ENCODE measurements at regions not wholly inside any gene's neighbourhood (a gene's known extent, or its start where the extent isn't known, plus 50 kb on each side); places are given as distances from the start of the nearest gene placed in this dataset.
"Not testable (repeated sequence)": the region's sequence is repeated elsewhere in the genome, so short reads cannot be mapped to it uniquely, and the experiment has no call there.

DNA sequence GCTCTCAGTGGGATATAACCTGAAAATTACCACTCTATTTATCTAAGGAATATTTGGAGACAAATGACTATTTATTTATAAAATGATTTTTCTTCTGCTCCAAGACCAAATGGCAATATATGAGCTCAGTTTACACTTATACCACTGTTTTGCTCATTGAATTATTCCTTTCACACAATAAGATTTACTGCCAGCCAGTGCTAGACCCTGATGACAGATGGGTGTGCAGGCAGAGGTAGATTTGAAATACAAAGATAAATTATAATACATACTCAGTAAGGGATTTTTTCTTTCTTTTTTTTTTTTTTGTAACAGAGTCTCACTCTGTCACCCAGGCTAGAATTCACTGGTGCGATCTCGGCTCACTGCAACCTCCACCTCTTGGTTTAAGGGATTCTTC, 980.3 kb downstream of the EPHA3 start:
- DNase-seq = no peak

DNA sequence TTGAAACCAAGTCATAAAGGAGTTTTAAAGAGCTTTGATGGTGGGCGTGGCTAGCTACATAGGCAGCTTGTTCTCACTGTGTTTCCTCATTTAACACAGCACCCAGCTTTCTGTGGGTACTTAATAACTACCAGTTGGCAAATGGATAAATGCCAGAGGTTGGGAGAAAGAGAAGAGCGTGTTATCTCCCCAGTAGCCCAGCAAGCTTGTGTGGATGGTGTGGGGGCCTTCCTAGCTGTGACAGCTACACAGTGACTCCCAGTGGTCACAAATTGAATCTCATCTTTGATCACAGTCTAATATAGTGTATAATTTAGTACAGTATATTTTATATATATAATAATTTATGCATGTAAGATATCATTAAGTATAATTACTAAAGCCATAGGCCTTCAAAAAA, 984.1 kb downstream of the EPHA3 start:
- DNase-seq = no peak

DNA sequence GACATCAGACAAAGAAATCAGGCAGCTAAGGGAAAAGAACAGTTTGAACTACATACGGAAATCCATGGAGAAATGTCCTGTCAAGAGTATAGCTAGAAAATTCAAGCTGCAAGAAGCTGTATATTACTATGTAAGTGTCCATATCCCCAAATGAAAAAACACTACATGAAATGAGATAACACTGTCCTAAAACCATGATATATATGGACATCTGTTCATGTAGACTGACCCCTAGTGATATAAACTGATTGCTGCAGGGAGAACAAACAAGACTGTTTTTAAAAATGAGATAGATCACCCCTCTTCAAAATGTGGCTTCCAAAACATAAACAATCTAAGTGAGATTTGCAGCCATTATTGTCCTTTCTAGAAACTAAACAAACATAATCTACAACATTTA, 985.6 kb downstream of the EPHA3 start:
- DNase-seq = no peak

DNA sequence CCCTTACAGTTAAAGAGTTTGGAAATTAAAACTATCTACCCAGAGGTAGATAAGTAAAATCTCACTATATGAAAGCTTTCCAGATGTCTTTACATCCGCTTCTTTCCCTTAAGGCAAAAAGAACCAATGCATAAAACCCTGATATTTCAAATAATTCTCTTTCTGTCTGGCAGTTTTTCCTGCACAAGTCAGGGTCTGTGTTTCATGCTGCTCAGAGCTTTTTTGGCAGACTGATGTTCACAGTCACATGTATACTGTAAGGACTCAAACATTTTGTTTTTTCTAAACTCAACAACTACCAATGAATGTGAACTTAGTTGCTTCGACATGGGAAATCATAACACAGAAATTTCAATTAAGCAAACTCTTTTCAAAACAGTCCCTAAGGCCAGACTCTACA, 988.4 kb downstream of the EPHA3 start:
- DNase-seq = no peak

DNA sequence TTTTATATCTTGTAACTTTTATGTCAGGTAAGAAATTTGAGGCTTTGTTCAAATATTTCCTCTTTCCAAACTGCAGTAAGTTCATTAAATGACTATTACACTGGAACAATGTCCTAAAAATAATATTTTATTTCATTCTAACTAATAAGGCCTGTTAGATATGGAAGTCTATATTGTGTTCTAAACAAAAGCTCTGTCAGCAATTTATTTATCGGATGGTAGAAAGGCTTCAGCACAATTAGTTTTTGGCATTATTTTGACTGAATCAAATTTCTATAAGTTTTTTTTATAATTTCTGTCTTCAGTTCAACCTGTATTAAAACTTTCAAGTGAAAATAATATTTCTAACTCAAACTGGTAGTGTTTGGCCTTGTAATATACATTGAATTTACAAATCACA, 992.1 kb downstream of the EPHA3 start:
- no peak for DNase-seq

DNA sequence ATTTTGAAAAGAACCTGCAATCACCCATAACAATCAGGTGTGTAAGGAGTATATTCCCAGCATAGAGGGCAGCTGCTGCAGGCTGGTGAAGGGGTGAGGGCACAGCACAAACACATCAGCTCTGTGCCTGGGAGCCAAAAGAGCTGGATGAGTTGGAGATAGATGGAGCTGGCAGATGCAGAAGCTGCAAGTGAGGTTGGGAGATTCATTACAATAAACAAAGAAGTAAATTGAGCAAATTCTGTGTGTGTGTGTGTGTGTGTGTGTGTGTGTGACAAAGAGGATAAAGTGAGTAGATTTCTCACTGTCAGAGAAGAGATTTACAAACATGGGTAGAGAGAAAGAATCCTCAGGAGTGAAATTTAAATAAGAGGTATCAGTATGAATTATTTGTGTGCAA, 994.7 kb downstream of the EPHA3 start:
- DNase-seq = no peak

DNA sequence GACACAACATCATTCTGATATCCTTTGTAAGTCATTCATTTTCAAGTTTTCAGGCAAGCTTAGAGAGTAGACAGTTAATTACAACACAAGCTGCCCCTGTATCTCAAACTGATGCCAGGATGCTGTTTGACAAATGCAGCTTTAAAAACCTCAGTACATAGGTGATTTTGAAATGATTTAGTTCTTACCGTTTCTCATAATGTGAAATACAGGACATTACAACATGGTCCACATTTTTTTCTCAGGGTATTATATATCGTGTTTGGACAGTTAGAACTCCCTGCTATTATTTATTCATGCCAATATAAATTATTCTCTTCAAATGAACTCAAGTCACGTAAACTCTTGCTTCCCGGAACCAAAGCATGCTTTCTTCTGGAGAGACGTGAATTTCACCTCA, 1013.9 kb downstream of the EPHA3 start:
- DNase-seq = no peak

DNA sequence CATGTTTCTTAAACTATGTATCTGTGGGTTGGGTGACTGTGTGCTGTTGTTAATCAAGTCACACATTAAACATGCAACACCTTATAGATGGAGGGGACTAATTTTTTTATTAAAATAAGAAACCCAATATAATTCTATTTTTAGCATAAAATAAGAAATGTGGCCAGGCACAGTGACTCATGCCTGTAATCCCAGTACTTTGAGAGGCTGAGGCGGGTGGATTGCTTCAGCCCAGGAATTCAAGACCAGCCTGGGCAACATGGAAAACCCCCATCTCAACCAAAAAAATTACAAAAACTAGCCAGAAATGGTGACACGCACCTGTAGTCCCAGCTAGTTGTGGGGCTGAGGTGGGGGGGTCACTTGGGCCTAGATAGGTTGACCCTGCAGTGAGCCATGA, 1021.0 kb downstream of the EPHA3 start:
- DNase-seq = no peak

DNA sequence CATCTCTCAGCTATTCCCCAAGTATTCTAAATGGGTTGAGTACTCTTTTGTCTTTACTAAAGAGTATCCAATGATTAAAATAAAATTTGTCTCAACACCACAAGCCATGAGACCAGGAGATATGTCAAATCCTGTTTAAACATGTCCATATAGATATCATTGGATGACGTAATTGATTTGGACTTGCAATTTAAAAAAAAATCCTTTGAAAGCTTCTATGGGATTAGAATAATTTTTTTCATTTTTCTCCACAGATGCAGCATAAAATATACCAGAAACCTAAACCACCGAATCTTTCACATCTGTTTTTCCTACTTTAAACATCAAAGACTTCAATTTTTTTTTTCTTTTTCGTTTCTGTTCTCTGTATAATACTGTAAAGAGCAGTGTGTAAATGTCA, 1022.3 kb downstream of the EPHA3 start:
- DNase-seq = no peak

DNA sequence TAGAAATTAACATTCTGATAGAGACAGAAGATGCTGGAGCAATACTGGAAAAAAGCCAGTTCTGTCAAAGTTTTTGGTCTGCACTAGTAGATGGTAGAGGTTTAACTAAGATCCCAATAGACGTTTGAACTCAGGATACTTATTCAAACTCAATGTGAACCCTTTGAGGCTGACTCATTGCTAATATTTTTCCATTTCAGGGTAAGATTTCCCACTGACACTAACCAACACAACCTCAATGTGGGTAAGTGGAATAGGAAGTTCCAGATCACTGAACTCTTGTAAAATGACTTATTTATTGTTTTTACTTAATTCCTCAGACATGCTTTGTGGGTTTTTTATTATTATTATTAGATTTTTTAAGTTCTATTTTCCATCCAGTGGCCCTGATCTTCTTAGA, 1024.8 kb downstream of the EPHA3 start:
- no peak for DNase-seq

DNA sequence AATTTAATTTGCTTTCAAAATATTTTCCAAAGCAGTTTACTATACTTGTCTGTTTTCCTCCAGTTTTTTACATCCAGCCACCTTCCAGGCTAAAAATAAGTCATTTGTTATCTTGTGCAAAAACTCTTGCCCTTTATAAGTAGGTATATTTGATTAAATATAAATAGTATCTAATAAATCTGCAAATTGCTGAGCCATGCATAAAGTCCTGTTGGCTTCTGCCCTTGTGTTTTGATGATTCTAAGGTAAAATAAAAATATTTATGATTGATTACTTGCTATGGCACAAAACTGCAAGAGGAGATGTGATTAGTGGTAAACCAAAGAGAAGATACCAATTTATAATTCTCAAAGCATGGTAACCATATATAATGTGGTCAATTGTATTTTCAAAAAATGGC, 1026.7 kb downstream of the EPHA3 start:
- no peak for DNase-seq

DNA sequence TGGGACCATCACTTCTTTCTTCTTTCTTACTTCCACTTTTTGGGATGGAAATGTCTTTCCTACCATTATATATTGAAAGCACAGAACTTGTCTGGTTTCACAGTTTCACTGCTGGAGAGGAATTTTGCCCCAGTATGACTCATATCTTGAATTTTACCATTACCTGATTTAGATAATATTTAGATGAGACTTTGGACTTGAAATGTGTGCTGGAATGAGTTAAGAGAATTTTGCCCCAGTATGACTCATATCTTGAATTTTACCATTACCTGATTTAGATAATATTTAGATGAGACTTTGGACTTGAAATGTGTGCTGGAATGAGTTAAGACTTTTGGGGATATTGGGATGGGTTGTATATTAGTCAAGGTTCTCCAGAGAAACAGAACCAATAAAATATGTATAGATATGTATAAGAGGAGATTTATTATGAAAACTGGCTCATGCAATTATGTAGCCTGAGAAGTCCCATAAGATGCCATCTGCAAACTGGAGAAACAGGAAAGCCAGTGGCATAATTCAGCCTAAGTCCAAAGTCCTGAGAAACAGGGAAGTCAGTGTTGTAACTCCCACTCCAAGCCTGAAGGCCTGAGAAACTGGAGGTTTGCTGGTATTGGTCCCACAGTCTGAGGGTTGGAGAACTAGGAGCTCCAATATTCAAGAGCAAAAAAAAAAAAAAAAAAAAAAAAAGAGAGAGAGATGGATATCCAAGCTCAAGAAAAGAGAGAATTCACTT, 1029.2 kb downstream of the EPHA3 start:
- DNase-seq = no peak

DNA sequence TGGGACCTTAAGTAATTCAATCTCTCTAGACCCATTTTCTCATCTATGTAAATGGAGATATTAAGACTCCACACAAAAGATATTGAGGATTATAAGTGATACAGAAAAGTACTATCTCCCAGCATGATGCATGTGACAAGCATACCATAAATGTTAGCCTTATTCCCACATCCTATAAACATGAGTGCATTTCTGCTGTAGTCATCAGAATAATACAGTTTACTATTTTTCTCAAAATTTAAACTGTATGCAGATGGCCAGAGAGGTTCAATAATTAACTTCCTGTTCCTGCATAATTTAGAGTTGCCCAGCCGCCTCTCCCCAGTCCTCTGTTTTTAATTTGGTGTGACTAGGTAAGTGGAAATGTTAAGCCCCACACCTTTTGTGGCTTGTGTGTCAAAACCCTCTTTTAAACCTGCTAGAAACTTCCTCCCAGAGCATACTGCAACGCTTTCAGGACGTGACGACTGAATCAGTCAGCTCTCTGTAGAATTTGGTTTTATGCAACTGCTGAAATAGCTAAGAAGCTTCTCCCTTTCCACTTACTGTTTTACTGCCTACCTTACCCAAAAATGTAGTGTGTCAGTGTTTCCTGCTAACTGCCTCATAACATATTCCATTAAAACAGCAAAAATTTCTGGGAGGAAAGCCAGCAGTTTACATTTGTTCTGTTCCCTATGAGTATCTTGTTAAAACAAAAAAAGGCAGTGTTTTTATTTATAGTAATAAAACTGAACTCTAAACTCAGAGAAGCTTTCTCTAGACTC, 1037.9 kb downstream of the EPHA3 start:
- no peak for DNase-seq

DNA sequence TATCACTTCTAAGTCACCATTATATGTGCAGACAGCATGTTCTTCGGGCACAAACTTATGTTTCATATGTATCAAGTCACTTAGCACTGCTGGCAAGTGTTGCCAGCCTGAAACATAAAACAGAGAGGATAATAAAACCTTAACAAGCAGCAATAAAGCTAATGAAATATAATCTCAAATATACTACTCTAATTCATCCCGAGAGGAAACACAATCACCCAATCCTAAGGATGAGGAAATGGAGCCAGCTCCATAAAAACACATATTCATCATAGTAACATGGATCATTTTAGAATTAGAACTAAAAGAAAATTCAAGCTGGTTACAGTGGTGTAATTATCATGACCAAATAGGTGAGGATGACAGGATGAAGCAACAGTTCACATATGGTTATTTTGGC, 1072.7 kb downstream of the EPHA3 start:
- no peak for DNase-seq

DNA sequence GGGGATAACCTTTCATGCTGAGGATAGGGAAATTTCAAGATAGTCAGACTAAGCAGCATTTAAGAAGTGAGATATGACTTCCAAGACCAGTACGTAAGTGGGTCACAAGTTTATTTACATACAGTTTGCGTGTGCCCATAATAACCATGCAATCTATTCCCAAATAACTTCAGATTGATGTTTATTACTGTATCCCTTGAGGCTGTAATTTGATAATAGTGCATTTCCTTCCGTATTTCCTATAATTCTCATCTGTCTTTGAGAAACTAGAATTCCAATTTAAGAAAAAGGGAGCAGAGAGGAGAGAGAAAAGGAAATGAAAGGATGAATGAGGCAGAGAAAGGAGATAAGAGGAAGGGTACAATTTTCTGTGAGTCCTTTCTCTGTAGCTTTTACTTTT, 1073.1 kb downstream of the EPHA3 start:
- DNase-seq = no peak

DNA sequence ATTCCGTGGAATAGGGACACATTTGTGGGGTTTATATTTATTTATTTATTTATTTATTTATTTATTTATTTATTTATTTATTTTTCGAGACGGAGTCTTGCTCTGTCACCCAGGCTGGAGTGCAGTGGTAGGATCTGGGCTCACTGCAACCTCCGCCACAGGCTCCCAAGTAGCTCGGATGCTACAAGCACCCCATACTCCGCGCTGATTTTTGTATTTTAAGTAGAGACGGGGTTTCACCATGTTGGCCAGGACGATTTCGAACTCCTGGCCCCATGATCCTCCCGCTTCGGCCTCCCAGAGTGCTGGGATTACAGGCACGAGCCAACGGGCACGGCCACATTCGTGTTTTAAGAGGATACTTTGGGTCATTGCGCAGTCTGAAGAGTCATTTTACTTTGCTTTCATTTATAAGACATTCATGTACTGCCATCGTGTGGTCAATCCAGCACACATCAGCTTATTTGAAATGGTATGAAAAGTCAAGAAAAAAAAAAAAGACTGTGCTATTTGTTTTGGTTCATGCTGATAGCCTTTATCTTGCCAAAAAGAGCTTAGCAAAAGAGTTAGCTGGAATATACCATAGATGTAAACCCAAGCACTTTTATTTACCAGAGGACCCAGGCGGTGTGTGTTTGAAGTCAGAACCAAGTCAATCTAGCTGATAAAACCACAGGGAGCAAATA, 1075.0 kb downstream of the EPHA3 start:
- DNase-seq = peak; percentile 2

DNA sequence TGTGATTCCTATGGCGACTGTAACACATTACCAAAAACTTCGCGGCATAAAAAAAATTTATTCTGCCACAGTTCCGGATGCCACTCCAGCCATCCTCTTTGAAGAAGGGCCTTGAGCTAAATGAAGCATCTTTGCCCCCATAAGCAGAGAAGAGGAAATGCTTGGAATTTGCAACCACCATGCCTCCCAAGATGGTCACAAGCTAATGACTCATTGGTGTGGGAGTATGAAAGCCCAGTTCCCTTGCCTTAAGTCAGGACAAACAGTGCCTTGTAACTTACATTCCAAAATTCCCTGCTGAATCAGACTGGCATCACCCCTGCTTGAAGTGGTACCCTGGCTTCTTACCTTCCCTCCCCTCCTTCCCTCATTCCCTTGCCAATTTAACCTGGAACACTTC, 1077.4 kb downstream of the EPHA3 start:
- DNase-seq = no peak

DNA sequence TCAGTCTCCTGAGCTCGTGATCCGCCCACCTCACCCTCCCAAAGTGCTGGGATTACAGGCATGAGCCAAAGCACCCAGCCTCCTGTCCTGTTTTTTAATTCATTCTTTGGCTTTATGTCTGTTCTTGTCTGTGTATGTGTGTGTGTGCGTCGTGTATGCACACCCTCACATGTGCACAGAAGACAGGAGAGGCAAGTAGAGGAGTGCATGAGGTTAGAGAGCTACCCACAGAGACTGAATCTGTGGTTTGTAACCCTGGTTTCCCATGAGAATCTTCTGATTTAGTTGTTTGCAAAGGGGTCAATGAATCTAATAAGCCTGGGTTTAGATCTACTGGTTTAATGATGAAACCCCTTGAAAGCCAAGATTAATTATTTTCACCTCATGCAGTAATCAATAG, 1090.0 kb downstream of the EPHA3 start:
- DNase-seq = not testable (repeated sequence)

DNA sequence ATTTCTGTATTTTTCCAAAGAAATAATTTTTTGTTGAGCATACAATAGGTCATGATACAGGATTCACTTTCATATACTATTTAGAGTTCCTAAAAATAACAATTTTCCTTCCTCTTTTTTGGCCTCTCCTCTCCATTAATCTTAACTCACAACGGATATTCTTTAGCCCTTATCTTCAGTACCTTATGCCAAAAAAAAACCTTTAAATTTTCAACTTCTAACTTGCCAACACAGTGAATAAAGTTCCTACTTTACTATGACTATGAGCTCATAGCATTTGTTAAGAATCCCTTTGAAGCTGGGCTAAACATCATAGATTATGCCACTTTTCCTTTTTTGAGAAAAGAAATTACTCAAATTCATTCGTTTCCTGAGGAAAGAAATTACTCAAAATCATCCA, 1095.5 kb downstream of the EPHA3 start:
- not testable (repeated sequence) for DNase-seq

DNA sequence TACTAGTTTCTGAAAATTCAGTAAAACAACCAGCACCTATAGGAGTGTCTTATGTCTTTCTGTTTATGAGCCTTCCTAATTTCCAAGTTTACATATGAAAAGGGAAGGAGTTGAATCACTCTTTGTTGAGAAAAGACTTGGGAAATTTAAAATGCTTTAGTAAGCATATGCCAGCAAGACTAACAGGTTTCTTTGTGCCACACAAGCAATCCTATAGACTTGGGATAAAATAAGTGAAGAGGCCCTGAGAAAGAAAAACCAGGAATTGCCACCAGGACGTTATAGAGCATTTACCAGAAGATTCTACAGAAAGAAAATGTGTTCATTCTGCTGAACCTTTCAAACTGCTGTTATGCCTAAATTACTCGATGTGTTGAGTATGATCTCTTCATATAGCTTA, 1099.1 kb downstream of the EPHA3 start:
- not testable (repeated sequence) for DNase-seq

DNA sequence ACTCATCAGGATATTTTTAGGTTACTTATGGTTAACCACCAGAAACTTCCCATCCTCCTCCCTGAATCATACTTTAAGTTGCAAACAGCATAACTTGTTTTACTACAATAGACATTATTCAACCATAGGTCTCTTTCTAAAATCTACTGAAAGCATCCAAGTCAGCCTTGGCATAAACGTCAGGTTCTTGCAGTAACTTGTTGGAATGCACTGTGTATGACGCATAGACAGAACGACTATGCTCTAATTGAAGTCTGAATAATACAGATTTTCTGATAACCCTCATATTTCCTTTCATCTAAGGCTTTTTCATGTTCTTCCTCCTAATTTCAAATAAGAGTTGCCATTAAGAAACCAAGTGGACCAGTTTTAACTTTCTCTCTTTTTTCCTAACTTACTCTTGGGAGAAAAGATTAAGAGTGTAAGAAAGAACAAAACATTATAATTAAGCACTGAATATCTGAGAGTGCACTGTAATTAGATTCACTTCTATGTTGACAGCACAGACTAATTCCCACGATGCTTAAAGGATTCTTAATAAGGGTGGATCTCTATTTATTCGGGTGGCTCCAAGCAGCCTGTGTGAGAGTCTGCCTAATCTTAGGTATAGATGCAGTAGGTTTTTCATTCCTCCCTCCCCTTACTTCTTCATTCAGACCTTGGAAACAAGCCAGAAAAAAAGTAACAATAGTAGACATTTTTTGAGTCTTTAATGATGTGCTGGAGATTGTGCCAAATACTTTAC, 1100.1 kb downstream of the EPHA3 start:
- DNase-seq = not testable (repeated sequence)

DNA sequence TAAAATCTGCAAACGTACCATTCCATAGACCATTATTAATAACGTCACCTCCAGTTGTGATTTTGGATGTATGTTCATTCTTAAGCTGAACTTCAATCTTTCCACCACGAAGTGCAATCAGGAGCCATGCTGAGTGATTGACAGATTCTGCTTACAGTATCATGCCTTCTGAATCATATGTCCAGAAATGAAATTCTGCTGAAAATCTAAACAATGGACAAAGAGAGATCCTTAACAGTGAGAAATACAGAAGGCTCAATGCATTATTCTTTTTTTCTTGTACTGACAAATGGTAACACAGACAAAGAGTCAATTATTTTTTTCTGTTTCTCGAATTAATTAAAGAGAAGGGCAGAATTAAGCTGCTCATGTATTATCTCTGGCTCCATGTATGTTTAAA, 1114.5 kb downstream of the EPHA3 start:
- DNase-seq = no peak

DNA sequence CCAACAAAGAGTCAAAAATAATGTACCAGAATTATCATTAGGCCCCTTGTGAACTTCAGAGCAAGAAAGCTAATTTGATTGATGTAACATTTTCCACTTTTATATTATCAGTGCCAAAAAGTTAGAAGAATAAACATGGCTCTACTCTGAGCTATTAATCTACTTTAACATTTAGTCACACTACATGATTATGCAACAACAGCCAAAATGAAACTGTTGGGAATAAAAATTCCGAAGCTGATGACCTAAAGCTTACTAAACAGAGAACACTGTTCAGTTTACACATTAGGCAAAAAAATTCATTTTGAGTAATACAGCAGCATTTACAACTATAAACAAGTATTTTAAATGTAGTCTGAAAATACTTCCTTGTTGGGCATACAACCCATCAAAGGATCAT, 1134.1 kb downstream of the EPHA3 start:
- no peak for DNase-seq

Data from GOT3 (cell line).